ENCODE measurements at regions not wholly inside any gene's neighbourhood (a gene's known extent, or its start where the extent isn't known, plus 50 kb on each side); places are given as distances from the start of the nearest gene placed in this dataset.

- H3K4me3 ChIP-seq (ENCODE audit: control insufficient read depth, low read depth, low read length), result no peak overlapping the region
- TF ChIP-seq CTCF (conservative IDR thresholded peaks at IDR 0.05; ENCODE audit: control insufficient read depth, insufficient read depth, low read depth, low read length), result no peak
- no peak for DNase-seq (ENCODE audit: low read depth)
Measured at GRCh38 chr5:124257048-124257447, 489.4 kb downstream of the ZNF608 start.

GRCh38 chr5:124253203-124253810, 493.1 kb downstream of the ZNF608 start:
- DNase-seq (ENCODE audit: low read depth), result peak; percentile 7
- TF ChIP-seq CTCF (conservative IDR thresholded peaks at IDR 0.05; ENCODE audit: control insufficient read depth, insufficient read depth, low read depth, low read length), result no peak
- no peak overlapping the region for H3K4me3 ChIP-seq (ENCODE audit: control insufficient read depth, low read depth, low read length)

GRCh38 chr5:124252747-124253146, 493.7 kb downstream of the ZNF608 start:
- H3K4me3 ChIP-seq (ENCODE audit: control insufficient read depth, low read depth, low read length), result no peak overlapping the region
- DNase-seq (ENCODE audit: low read depth), result no peak
- TF ChIP-seq CTCF (conservative IDR thresholded peaks at IDR 0.05; ENCODE audit: control insufficient read depth, insufficient read depth, low read depth, low read length), result no peak

GRCh38 chr5:124252191-124252638, 494.2 kb downstream of the ZNF608 start:
- H3K4me3 ChIP-seq (ENCODE audit: control insufficient read depth, low read depth, low read length), result no peak overlapping the region
- no peak for DNase-seq (ENCODE audit: low read depth)
- no peak for TF ChIP-seq CTCF (conservative IDR thresholded peaks at IDR 0.05; ENCODE audit: control insufficient read depth, insufficient read depth, low read depth, low read length)

GRCh38 chr5:124245276-124245675, 501.2 kb downstream of the ZNF608 start:
- DNase-seq (ENCODE audit: low read depth), result no peak
- H3K4me3 ChIP-seq (ENCODE audit: control insufficient read depth, low read depth, low read length), result no peak overlapping the region
- no peak for TF ChIP-seq CTCF (conservative IDR thresholded peaks at IDR 0.05; ENCODE audit: control insufficient read depth, insufficient read depth, low read depth, low read length)

- DNase-seq (ENCODE audit: low read depth), result no peak
- TF ChIP-seq CTCF (conservative IDR thresholded peaks at IDR 0.05; ENCODE audit: control insufficient read depth, insufficient read depth, low read depth, low read length), result no peak
- no peak overlapping the region for H3K4me3 ChIP-seq (ENCODE audit: control insufficient read depth, low read depth, low read length)
Measured at GRCh38 chr5:124240732-124241131, 505.7 kb downstream of the ZNF608 start.

- peak; percentile 28 for DNase-seq (ENCODE audit: low read depth)
- no peak for TF ChIP-seq CTCF (conservative IDR thresholded peaks at IDR 0.05; ENCODE audit: control insufficient read depth, insufficient read depth, low read depth, low read length)
- H3K4me3 ChIP-seq (ENCODE audit: control insufficient read depth, low read depth, low read length), result no peak overlapping the region
Measured at GRCh38 chr5:124239572-124239971, 506.9 kb downstream of the ZNF608 start.

Measured in fibroblast of mammary gland (primary cell).